ENCODE measurements at regions not wholly inside any gene's neighbourhood (a gene's known extent, or its start where the extent isn't known, plus 50 kb on each side); places are given as distances from the start of the nearest gene placed in this dataset.

GRCh38 chr1:112304612-112305011 lies 91.4 kb upstream of the CTTNBP2NL start:
- BruUV-seq (replicated peaks) = no TSS peak
- Histone ChIP-seq H2BK120ac (ENCODE audit: low read depth, low read length) (no peak overlapping the region), H3K4me1 (ENCODE audit: control insufficient read depth, insufficient read depth, low read length) (no peaks in the 10 kb centered on the region), H2AFZ (replicated peaks; ENCODE audit: low read length, poor library complexity) (no peak overlapping the region), H3K9me1 (ENCODE audit: insufficient read depth, low read length) (no peaks in the 10 kb centered on the region), H3K79me1 (ENCODE audit: low read depth in 1 of 2, low read length in 2 of 2) (no peaks in the 10 kb centered on the region), H3K36me3 (ENCODE audit: control insufficient read depth, insufficient read depth, low read length) (no peaks in the 10 kb centered on the region), H4K20me1 (ENCODE audit: insufficient read depth, low read length) (no peaks in the 10 kb centered on the region), H3K4me2 (ENCODE audit: low read depth, low read length) (no peak overlapping the region), H3K9me3 (ENCODE audit: control insufficient read depth, insufficient read depth, low read length) (no peaks in the 10 kb centered on the region), H3K27me3 (ENCODE audit: control insufficient read depth, insufficient read depth, low read length) (peaks cover 13% of the 10 kb centered on the region), H4K5ac (ENCODE audit: low read depth, low read length) (no peak overlapping the region), H4K91ac (ENCODE audit: insufficient read depth, low read depth, low read length) (no peak overlapping the region), H2BK15ac (ENCODE audit: low read depth, low read length) (no peak overlapping the region), H3K23ac (ENCODE audit: low read depth, low read length) (no peak overlapping the region), H2AK9ac (replicated peaks; ENCODE audit: low read depth, low read length, poor library complexity) (no peak overlapping the region), H3K14ac (replicated peaks; ENCODE audit: low read depth, low read length) (no peak overlapping the region), H2BK20ac (ENCODE audit: low read depth, low read length) (no peak overlapping the region), H4K8ac (ENCODE audit: low read depth in 2 of 2, low read length in 2 of 2) (no peak overlapping the region), H3K4ac (ENCODE audit: low read depth, low read length) (no peak overlapping the region), H2AK5ac (ENCODE audit: low read depth, low read length) (no peak overlapping the region), H3K9ac (ENCODE audit: low read depth, low read length) (no peak overlapping the region), H2BK5ac (ENCODE audit: low read depth, low read length, poor library complexity, severe bottlenecking) (no peak overlapping the region), H3K4me3 (ENCODE audit: insufficient read depth, low read depth, low read length) (no peak overlapping the region), H3K18ac (ENCODE audit: low read depth, low read length) (no peak overlapping the region), H3K56ac (ENCODE audit: extremely low read depth, insufficient read depth, low read length) (no peak overlapping the region), H3K27ac (ENCODE audit: insufficient read depth, low read length) (no peak overlapping the region)
- in situ Hi-C loops (cut with MboI; ENCODE audit: low sequenced_read_pairs) (no loop called here), intact Hi-C loops (cut with micrococcal nuclease) (no loop called here), dilution Hi-C loops (cut with HindIII; ENCODE audit: low sequenced_read_pairs, unreplicated experiment) (no loop called here)
- TF ChIP-seq MXI1 (IDR thresholded peaks at IDR 0.05; ENCODE audit: borderline replicate concordance, low read depth, low read length) (no peak), RFX5 (IDR thresholded peaks at IDR 0.05; ENCODE audit: low read depth, low read length) (no peak), NFE2L2 (IDR thresholded peaks at IDR 0.05; ENCODE audit: low read depth, low read length) (no peak), FOS (IDR thresholded peaks at IDR 0.05; ENCODE audit: low read depth, low read length) (no peak), CHD1 (IDR thresholded peaks at IDR 0.05; ENCODE audit: low read depth, low read length) (no peak), RCOR1 (IDR thresholded peaks at IDR 0.05; ENCODE audit: insufficient replicate concordance, low read length) (no peak)
- whole genome bisulfite sequencing, 2 experiments (ENCODE audit: extremely low coverage in 2 of 2, insufficient read length in 1 of 2) = no CpG with 5 or more reads among the region's 3 CpGs
- DNase-seq = no peak
- POLR2A ChIA-PET (ENCODE audit: unreplicated experiment) = no interaction called here
- no peak for ATAC-seq (ENCODE audit: low read depth)
- CTCF ChIA-PET = no interaction called here
